ENCODE measurements at regions not wholly inside any gene's neighbourhood (a gene's known extent, or its start where the extent isn't known, plus 50 kb on each side); places are given as distances from the start of the nearest gene placed in this dataset.

DNA sequence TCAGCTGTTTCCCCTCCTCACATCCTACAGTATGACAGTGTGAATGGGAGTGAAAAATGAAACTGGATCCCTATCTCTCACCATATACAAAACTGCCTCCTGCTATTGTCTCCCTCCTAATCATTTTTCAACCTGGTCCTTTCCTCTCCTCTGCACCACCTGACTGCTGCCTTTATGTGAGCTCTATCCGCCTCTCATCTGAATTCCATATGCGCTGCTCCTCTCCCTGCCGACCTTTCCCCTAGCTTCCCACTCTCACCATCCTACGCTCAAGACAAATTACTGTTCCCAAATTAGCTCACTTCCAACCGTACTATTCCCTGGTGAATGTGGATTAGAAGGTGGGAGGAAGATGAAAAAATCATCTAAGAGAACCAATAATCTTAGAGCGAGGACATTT lies 148.4 kb upstream of the FBXL4 start:
- TF ChIP-seq L3MBTL2 (conservative IDR thresholded peaks at IDR 0.05): no peak
- ChIA-PET CTCF (interaction anchor here (1.1 kb wide), 1 partner anchor 23 kb away, joined by 4 read pairs; no protein-coding TSS in a partner anchor), POLR2A (no interaction called here)
- DNase-seq (ENCODE audit: extremely low spot score): no peak

DNA sequence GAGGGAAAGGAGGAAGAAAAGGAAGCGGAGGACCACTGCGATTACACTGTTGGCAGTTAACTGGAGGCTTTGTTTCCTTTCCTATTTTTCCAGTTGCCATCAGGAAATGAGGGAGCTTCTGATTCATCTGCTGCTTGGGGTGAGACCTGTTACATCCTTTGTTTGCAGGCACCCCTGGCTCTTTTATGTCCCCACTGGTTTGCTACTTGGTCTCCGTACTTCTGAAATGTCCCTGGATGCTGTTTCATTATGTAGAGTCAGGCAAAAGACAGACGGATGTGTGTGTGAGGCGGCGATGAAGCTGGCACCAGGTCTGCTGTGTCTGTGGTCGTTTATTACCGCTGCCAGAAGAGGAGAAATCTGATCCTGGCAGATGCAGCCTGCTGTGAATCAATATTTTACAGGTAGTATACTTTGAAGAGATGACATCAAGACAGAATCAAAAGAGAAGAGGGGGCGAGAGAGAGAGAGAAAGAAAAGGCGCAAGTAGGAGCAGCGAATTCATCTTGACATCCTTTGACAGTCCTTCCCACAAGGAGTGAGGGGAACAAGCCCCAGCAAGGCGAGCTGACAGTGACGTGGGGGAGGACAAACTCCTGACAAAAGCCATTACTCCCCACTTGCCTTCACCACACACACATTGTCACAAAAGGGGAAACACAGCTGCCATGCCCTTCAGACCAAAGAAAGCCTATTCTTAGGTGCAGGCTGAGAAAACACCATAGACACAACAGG lies 145.9 kb upstream of the FBXL4 start:
- DNase-seq (ENCODE audit: extremely low spot score): no peak
- TF ChIP-seq FOXM1 (IDR thresholded peaks at IDR 0.05; ENCODE audit: borderline replicate concordance) (no peak), CTBP1 (IDR thresholded peaks at IDR 0.05; ENCODE audit: borderline replicate concordance) (no peak), FOXA1 (IDR thresholded peaks at IDR 0.05) (no peak), SP1 (IDR thresholded peaks at IDR 0.05) (no peak), L3MBTL2 (conservative IDR thresholded peaks at IDR 0.05) (no peak), LEF1 (IDR thresholded peaks at IDR 0.05; ENCODE audit: borderline replicate concordance) (no peak), ELF4 (IDR thresholded peaks at IDR 0.05) (no peak), FOXK2 (IDR thresholded peaks at IDR 0.05) (no peak), NFRKB (IDR thresholded peaks at IDR 0.05) (no peak), HDGF (IDR thresholded peaks at IDR 0.05; ENCODE audit: borderline replicate concordance) (no peak), ARNT (IDR thresholded peaks at IDR 0.05) (no peak), SUZ12 (IDR thresholded peaks at IDR 0.05) (no peak), BHLHE40 (IDR thresholded peaks at IDR 0.05; ENCODE audit: borderline replicate concordance) (no peak), TARDBP (IDR thresholded peaks at IDR 0.05) (no peak)
- TF ChIP-seq, protein P1, sequence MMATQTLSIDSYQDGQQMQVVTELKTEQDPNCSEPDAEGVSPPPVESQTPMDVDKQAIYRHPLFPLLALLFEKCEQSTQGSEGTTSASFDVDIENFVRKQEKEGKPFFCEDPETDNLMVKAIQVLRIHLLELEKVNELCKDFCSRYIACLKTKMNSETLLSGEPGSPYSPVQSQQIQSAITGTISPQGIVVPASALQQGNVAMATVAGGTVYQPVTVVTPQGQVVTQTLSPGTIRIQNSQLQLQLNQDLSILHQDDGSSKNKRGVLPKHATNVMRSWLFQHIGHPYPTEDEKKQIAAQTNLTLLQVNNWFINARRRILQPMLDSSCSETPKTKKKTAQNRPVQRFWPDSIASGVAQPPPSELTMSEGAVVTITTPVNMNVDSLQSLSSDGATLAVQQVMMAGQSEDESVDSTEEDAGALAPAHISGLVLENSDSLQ (IDR thresholded peaks at IDR 0.05): no peak
- POLR2A ChIA-PET: no interaction called here
- CTCF ChIA-PET: interaction anchor here (1.2 kb wide), 1 partner anchor 78 kb away, joined by 3 read pairs; no protein-coding TSS in a partner anchor

DNA sequence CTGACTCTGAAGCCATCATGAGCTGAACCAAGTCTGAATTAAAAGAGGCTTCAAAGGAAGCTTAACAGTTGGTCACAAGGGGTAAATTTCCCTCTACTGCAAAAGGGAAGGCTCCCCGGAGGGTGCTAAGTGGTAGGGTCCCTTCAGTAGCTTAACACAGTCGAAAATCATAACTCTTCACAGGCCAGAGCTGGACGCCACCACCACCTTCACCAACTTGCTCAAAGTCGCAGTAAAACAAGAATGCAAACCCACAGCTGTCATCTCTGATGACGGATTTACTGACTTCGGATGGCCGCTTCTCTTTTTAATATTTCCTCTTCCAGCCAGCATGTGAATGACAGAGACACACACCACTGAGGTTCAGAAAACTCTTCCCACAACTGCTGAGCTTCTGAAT lies 144.7 kb upstream of the FBXL4 start:
- TF ChIP-seq FOXM1 (IDR thresholded peaks at IDR 0.05; ENCODE audit: borderline replicate concordance) (no peak), L3MBTL2 (conservative IDR thresholded peaks at IDR 0.05) (no peak), ELF4 (IDR thresholded peaks at IDR 0.05) (no peak), CTBP1 (IDR thresholded peaks at IDR 0.05; ENCODE audit: borderline replicate concordance) (no peak), BHLHE40 (IDR thresholded peaks at IDR 0.05; ENCODE audit: borderline replicate concordance) (no peak), FOXK2 (IDR thresholded peaks at IDR 0.05) (no peak), NFRKB (IDR thresholded peaks at IDR 0.05) (no peak), HDGF (IDR thresholded peaks at IDR 0.05; ENCODE audit: borderline replicate concordance) (no peak), FOXA1 (IDR thresholded peaks at IDR 0.05) (no peak), LEF1 (IDR thresholded peaks at IDR 0.05; ENCODE audit: borderline replicate concordance) (no peak), ARNT (IDR thresholded peaks at IDR 0.05) (no peak)
- POLR2A ChIA-PET: no interaction called here
- DNase-seq (ENCODE audit: extremely low spot score): no peak
- CTCF ChIA-PET: no interaction called here

DNA sequence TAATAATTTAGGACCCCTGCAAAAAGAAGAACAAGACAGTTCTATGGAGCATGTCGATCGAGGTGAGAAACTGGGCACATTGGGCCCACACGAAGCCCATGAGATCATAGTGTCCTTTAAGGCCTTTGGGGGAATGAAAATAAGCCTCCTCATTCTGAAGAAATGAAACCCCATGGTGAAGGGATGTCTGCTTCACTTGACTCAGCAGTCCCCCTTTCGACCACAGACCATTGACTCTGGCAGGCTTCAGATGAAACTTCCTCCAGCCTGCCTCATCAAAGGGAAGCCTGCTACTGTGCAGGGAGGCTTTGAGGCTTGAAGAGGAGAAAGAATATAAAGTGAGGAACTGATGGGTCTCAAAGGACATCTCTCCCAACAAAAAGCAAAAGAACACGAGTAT lies 144.2 kb upstream of the FBXL4 start:
- no peak for DNase-seq (ENCODE audit: extremely low spot score)
- TF ChIP-seq ZNF384 (IDR thresholded peaks at IDR 0.05): no peak
- TF ChIP-seq FOXM1 (IDR thresholded peaks at IDR 0.05; ENCODE audit: borderline replicate concordance): no peak
- TF ChIP-seq CTBP1 (IDR thresholded peaks at IDR 0.05; ENCODE audit: borderline replicate concordance): no peak
- TF ChIP-seq HDGF (IDR thresholded peaks at IDR 0.05; ENCODE audit: borderline replicate concordance): no peak
- no peak for TF ChIP-seq SP1 (IDR thresholded peaks at IDR 0.05)
- no peak for TF ChIP-seq SUZ12 (IDR thresholded peaks at IDR 0.05)
- no peak for TF ChIP-seq FOXA1 (IDR thresholded peaks at IDR 0.05)
- no peak for TF ChIP-seq LEF1 (IDR thresholded peaks at IDR 0.05; ENCODE audit: borderline replicate concordance)
- no peak for TF ChIP-seq ARNT (IDR thresholded peaks at IDR 0.05)
- no peak for TF ChIP-seq FOXK2 (IDR thresholded peaks at IDR 0.05)
- ChIA-PET POLR2A (no interaction called here), CTCF (no interaction called here)

DNA sequence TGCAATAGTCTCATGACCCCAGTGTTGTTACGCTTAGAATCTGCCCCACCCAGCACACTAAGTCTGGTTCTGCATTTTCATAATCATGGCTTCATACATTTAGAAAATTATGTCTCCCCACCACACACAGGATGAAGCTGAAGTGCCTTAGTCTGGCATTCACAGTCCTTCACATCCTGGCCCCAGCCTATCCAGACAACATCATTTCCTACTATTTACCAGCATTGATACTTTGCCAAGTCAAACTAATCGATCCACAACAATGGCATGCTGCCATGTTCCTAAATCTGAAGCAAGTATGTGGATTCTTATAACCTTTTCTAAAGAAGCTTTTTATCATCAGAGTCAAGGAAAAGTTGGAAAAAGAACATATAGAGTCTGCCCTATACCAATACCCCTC lies 132.4 kb upstream of the FBXL4 start:
- DNase-seq (ENCODE audit: extremely low spot score): no peak
- no peak for TF ChIP-seq ARNT (IDR thresholded peaks at IDR 0.05)
- no peak for TF ChIP-seq ZNF384 (IDR thresholded peaks at IDR 0.05)
- TF ChIP-seq SP1 (IDR thresholded peaks at IDR 0.05): no peak
- TF ChIP-seq, protein P1 (IDR thresholded peaks at IDR 0.05): no peak
- no peak for TF ChIP-seq L3MBTL2 (conservative IDR thresholded peaks at IDR 0.05)
- no peak for TF ChIP-seq LEF1 (IDR thresholded peaks at IDR 0.05; ENCODE audit: borderline replicate concordance)
- ChIA-PET POLR2A (no interaction called here), CTCF (no interaction called here)

DNA sequence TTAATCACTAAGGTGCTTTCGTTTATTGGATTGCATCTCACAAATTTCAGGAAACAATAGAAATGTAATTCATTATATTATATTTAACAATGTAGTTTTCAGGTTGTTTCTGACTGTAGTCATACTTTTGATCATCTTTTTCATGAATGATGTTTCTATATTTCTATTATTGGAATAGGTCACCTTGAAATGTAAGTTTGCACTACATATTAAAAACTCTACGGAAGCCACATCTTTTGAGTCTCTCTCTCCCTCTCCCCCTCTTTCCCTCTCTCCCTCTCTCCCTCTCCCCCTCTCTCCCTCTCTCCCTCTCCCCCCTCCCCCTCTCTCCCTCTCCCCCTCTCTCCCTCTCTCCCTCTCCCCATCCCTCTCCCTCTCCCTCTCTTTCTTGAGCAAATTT lies 131.3 kb upstream of the FBXL4 start:
- no peak for DNase-seq (ENCODE audit: extremely low spot score)
- ChIA-PET POLR2A (no interaction called here), CTCF (no interaction called here)
- no peak for TF ChIP-seq FOXM1 (IDR thresholded peaks at IDR 0.05; ENCODE audit: borderline replicate concordance)
- TF ChIP-seq SP1 (IDR thresholded peaks at IDR 0.05): no peak
- TF ChIP-seq, protein P1 (IDR thresholded peaks at IDR 0.05): no peak

DNA sequence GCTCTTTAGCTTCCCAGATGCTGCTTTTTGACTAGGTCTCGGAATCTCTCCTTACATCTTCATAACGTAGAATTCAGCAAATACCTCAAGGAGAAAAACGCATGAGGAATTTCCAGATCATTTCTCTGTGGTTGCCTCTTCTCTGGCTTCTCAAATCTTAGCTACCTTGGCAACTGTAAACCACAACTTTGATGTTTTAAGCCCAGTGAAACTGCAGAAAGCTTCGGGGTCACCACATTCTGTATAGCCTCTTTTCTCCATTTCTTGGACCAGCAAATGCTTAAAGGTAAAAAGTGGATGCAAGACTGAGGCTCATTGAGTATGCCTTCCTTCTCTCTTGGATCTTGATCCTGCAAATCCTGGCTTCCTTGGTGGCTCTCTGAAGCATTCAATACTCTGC lies 125.5 kb upstream of the FBXL4 start:
- ChIA-PET POLR2A (no interaction called here), CTCF (no interaction called here)
- TF ChIP-seq ZNF384 (IDR thresholded peaks at IDR 0.05): no peak
- TF ChIP-seq NFRKB (IDR thresholded peaks at IDR 0.05): no peak
- TF ChIP-seq ELF4 (IDR thresholded peaks at IDR 0.05): no peak
- TF ChIP-seq, protein P1 (IDR thresholded peaks at IDR 0.05): no peak
- no peak for TF ChIP-seq L3MBTL2 (conservative IDR thresholded peaks at IDR 0.05)
- TF ChIP-seq FOXM1 (IDR thresholded peaks at IDR 0.05; ENCODE audit: borderline replicate concordance): no peak
- no peak for TF ChIP-seq FOXA1 (IDR thresholded peaks at IDR 0.05)
- no peak for TF ChIP-seq SUZ12 (IDR thresholded peaks at IDR 0.05)
- no peak for TF ChIP-seq HDGF (IDR thresholded peaks at IDR 0.05; ENCODE audit: borderline replicate concordance)
- TF ChIP-seq BHLHE40 (IDR thresholded peaks at IDR 0.05; ENCODE audit: borderline replicate concordance): no peak
- no peak for TF ChIP-seq SP1 (IDR thresholded peaks at IDR 0.05)

More for the DNA sequence above, 125.5 kb upstream of the FBXL4 start:
- DNase-seq (ENCODE audit: extremely low spot score): no peak
